ENCODE measurements at regions not wholly inside any gene's neighbourhood (a gene's known extent, or its start where the extent isn't known, plus 50 kb on each side); places are given as distances from the start of the nearest gene placed in this dataset.

DNA sequence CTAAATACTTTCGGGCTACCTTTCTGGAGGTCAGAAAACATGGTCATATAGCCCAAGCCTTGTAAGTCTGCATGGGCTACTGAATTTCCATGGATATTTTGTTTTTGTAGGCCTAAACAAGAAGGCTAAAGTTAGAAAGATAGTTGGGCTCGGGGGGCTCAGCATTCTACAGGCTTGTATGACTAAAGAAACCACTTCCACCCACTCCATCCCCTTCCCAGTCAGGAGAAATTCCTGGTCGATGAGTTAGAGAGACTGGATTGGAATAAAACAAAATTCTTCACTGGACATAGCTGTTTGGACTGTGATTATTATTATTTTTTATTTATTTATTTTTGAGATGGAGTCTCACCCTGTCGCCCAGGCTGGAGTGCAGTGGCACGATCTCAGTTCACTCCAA is 539.4 kb upstream of the TNP1 start:
- DNase-seq = no peak

GRCh38 chr2:217398860-217399259 is 539.0 kb upstream of the TNP1 start:
- DNase-seq = peak in 1 of 2 donors; percentile 7

- DNase-seq = no peak
These were observed 538.2 kb upstream of the TNP1 start for GRCh38 chr2:217398101-217398500.

GRCh38 chr2:217396586-217396985 is 536.7 kb upstream of the TNP1 start:
- DNase-seq = no peak

GRCh38 chr2:217396165-217396564 is 536.3 kb upstream of the TNP1 start:
- DNase-seq = no peak

DNA sequence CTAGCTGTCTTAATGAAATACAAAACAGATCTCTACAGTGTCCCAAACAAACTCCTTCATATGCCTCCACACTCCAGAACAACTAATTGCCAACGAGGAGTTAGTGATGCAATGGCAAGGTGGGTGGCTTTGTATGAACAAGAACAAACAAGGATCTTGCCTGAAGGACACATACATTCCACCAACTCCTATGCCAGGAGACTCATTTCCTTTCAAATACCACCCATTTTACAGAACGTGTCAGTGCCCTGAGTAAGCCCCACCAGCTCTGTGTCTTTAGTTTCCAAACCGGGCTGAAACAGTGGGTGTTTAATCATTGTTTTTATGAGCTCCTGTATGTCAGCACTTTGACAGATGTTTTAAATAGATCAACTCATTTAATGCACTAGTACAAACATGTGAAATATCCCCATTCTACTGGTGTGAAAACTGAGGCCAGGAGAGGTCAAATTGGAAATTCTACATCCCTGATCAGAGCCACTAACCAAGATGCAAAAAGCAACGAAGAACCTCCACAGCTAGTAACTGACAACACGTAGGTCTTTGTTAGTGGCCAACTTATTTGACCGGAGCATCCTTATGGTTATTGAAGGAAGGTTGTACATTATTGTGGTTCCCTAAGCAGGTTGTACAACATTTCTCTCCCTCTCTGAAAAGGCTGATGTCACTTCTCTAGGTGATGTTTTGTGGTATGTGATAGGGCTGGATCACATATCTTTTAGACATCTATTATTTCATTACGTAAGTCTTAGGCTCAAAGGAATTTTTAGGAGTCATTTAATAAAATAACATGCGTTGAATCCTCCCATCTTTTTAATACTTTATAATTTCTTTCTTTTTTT is 534.9 kb upstream of the TNP1 start:
- DNase-seq = no peak

- no peak for DNase-seq
These were observed 533.7 kb upstream of the TNP1 start for GRCh38 chr2:217393585-217394032.

GRCh38 chr2:217392930-217393584 is 533.2 kb upstream of the TNP1 start:
- DNase-seq = no peak

- no peak for DNase-seq
These were observed 528.0 kb upstream of the TNP1 start for GRCh38 chr2:217387776-217388387.

DNA sequence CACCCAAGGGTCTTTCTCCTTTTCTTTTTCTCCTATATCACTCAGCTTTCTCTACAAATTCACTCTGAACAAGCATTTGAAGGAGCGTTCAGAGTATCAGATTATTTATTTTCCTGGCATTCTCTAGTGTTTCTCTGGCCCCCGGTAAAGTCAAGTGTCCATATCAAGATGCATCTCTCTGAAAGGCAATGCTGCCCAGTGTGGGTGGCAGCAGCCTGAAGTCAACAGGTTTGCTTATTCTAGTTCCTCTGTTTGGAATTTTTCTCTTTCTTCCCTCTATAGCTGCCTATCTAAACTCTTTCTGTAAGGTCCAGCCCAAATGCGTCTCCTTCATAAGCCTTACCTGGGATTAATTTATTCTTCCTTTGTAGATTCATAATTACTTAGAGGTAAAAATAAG is 526.2 kb upstream of the TNP1 start:
- DNase-seq = no peak

DNA sequence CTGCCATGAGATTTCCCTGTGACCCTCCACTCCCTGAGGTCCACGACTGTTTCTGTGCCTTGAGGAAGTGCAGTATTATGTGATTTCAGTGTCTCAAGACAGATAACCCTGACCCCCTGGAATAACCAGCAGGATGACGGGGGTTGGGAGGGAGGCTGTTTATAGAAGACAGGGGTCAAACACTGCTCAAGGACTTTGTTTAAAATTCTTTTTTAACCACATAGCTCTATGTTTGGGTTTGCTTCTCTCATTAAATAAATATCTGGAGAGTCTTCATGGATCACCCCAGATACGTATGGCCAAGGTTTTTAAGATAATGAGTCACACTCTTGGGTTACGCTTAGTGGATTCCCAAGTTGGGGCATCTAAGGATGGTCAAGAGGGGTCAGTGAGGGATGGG is 523.8 kb upstream of the TNP1 start:
- no peak for DNase-seq

- DNase-seq = no peak
These were observed 522.9 kb upstream of the TNP1 start for GRCh38 chr2:217382794-217383193.

- no peak for DNase-seq
These were observed 519.9 kb upstream of the TNP1 start for GRCh38 chr2:217379807-217380206.

- DNase-seq = no peak
These were observed 512.9 kb upstream of the TNP1 start for GRCh38 chr2:217372794-217373193.

- no peak for DNase-seq
These were observed 511.9 kb upstream of the TNP1 start for GRCh38 chr2:217371781-217372213.

DNA sequence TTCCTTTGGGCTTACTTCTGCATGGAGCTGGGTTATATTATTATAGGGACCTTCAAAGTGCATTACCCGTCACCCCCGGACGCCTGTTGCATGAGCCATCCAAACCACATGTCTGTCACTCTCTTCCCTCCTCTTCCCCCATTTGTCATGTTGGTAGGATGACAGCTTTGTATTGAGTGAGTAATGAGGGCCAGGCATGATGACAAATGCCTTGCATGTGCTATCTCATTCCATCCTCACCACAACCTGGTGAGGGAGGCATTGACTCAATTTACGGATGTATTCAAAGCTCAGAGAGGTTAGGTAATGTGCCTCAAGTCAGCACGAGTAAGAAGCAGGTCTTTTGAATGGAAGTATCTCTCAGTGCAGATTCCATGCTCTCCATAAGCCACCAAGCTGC is 510.5 kb upstream of the TNP1 start:
- DNase-seq = no peak

GRCh38 chr2:217367464-217367863 is 507.6 kb upstream of the TNP1 start:
- DNase-seq = no peak

- DNase-seq = no peak
These were observed 507.1 kb upstream of the TNP1 start for GRCh38 chr2:217366966-217367365.

GRCh38 chr2:217366266-217366895 is 506.5 kb upstream of the TNP1 start:
- no peak for DNase-seq

GRCh38 chr2:217365656-217366055 is 505.8 kb upstream of the TNP1 start:
- DNase-seq = no peak

GRCh38 chr2:217364224-217364623 is 504.4 kb upstream of the TNP1 start:
- DNase-seq = no peak

- peak in 1 of 2 donors; percentile 41 for DNase-seq
These were observed 503.6 kb upstream of the TNP1 start for GRCh38 chr2:217363470-217363869.

DNA sequence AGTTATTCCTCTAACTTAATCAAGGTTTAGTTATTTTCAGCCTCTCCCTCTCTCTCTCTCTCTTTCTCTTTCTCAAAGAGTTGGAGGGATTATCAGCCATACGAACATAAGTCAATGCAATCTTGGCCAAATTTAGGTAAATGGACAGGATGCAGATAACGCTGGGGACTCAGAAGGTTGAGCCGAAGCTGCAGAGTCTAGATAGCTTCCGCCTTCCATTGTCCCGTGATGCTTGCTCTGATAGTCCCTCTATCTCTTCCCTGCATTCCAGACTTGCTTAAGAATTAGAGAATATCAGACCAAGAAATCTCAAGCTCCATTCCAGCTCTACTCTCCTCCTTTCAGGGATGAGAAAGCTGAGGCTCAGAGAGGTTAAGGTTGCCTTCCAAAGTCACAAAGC is 502.8 kb upstream of the TNP1 start:
- DNase-seq = no peak
